HCT116 (cell line): ENCODE measurements at regions not wholly inside any gene's neighbourhood (a gene's known extent, or its start where the extent isn't known, plus 50 kb on each side); places are given as distances from the start of the nearest gene placed in this dataset.

Experiments
- ATAC-seq: fragments of 200-7000 bp; cut with Tn5 transposase; 2 replicates; pipeline ENCODE4 v1.9.1; 2020; ENCODE audit warnings: mild to moderate bottlenecking, moderate library complexity
- BruUV-seq: library from RNA; stranded (reverse); fragments of 400-500 nt; replicated peaks from 2 replicates; lab custom pipeline; 2021; lab: Mats Ljungman, UMichigan
- CTCF ChIA-PET: fragments of 300-600 bp; sonication (Branson Sonifier 250); formaldehyde crosslinking; loops from one replicate; lab custom pipeline; 2021; ENCODE audit warnings: antibody characterized with exemption; lab: Charles Lee
- POLR2A ChIA-PET: fragments of 300-600, 350-600 bp; sonication (Branson Sonifier 250); formaldehyde crosslinking; loops from one replicate; lab custom pipeline; 2021; ENCODE audit warnings: antibody characterized with exemption; lab: Charles Lee
- RAD21 ChIA-PET, 2 experiments: fragments of 300-600 bp; sonication (Branson Sonifier 250); formaldehyde crosslinking; loops; one replicate each; lab custom pipeline; 2023; ENCODE audit warnings: low total read pairs in 2 of 2; ENCODE audit not compliant: uncharacterized antibody in 2 of 2, unreplicated experiment in 2 of 2, low non-redundant PET in 1 of 2; lab: Charles Lee
- DNase-seq: peaks from one replicate; pipeline ENCODE4 v3.0.0-alpha.2; 2010; ENCODE audit warnings: low read depth, low spot score
- H2AFZ ChIP-seq: fragments of 200-600 bp; shearing (Covaris generic), sonication (generic); 2 replicates; pipeline ENCODE4 v1.6.1; 2017; ENCODE audit warnings: low read depth, mixed run types, mixed read lengths, antibody characterized with exemption, low read length; ENCODE audit not compliant: poor library complexity, severe bottlenecking
- H3K27ac ChIP-seq: 2 replicates; pipeline ENCODE4 v1.5.1; 2012; ENCODE audit warnings: low read depth, low read length
- H3K27me3 ChIP-seq: fragments of 200-600 bp; sonication (generic); 2 replicates; pipeline ENCODE4 v1.6.1; 2016; ENCODE audit warnings: mixed run types, low read length, mixed read lengths; ENCODE audit not compliant: insufficient read depth
- H3K36me3 ChIP-seq, 2 experiments: fragments of 200-500 bp in 1 of 2; fragments of 200-600 bp in 1 of 2; sonication (Bioruptor generic) in 1 of 2; sonication (generic) in 1 of 2; 2 replicates each; pipeline versions ENCODE4 v1.5.1 to v1.6.1; 2014 to 2016; ENCODE audit warnings: low read length in 2 of 2, inconsistent platforms in 1 of 2, mixed read lengths in 1 of 2, mixed run types in 1 of 2; ENCODE audit not compliant: insufficient read depth in 2 of 2, control insufficient read depth in 1 of 2
- H3K4me1 ChIP-seq, 2 experiments: fragments of 200-600 bp in 1 of 2; sonication (generic) in 1 of 2; 2 replicates each; pipeline versions ENCODE4 v1.5.1 to v1.6.1; 2012 to 2017; ENCODE audit warnings: low read length in 2 of 2, inconsistent platforms in 1 of 2, mild to moderate bottlenecking in 1 of 2, mixed read lengths in 1 of 2, mixed run types in 1 of 2, moderate library complexity in 1 of 2; ENCODE audit not compliant: insufficient read depth in 2 of 2, control insufficient read depth in 1 of 2
- H3K4me2 ChIP-seq: fragments of 200-600 bp; sonication (generic); 2 replicates; pipeline ENCODE4 v1.6.1; 2017; ENCODE audit warnings: mixed run types, low read length, mixed read lengths
- H3K4me3 ChIP-seq, 2 experiments: fragments of 200-600 bp in 1 of 2; sonication (generic) in 1 of 2; replicated peaks in 1 of 2; 2 replicates each; pipeline ENCODE4 v1.5.1; 2011 to 2016; ENCODE audit warnings: low read length in 2 of 2, control low read depth in 1 of 2, low read depth in 1 of 2, mild to moderate bottlenecking in 1 of 2, mixed read lengths in 1 of 2, mixed run types in 1 of 2
- H3K79me2 ChIP-seq: fragments of 200-600 bp; sonication (generic); 2 replicates; pipeline ENCODE4 v1.6.1; 2017; ENCODE audit warnings: mild to moderate bottlenecking, mixed run types, low read length, moderate library complexity, mixed read lengths; ENCODE audit not compliant: insufficient read depth
- H3K9ac ChIP-seq: fragments of 200-600 bp; sonication (generic); 2 replicates; pipeline ENCODE4 v1.6.1; 2016; ENCODE audit warnings: low read length, mixed read lengths
- H3K9me2 ChIP-seq: fragments of 200-600 bp; sonication (generic), shearing (Covaris generic); 2 replicates; pipeline ENCODE4 v1.6.1; 2017; ENCODE audit warnings: mixed run types, mild to moderate bottlenecking, moderate library complexity; ENCODE audit not compliant: insufficient read depth
- H3K9me3 ChIP-seq, 2 experiments: fragments of 200-500 bp in 1 of 2; fragments of 200-600 bp in 1 of 2; sonication (Bioruptor generic) in 1 of 2; sonication (generic) in 1 of 2; 2 replicates each; pipeline ENCODE4 v1.6.1; 2014 to 2017; ENCODE audit warnings: low read length in 2 of 2, mixed read lengths in 2 of 2, inconsistent platforms in 1 of 2, low read depth in 1 of 2, mild to moderate bottlenecking in 1 of 2, mixed run types in 1 of 2, moderate library complexity in 1 of 2; ENCODE audit not compliant: control insufficient read depth in 1 of 2, insufficient read depth in 1 of 2
- H4K20me1 ChIP-seq: fragments of 200-600 bp; sonication (generic), shearing (Covaris generic); 2 replicates; pipeline ENCODE4 v1.6.1; 2017; ENCODE audit warnings: mixed run types, mild to moderate bottlenecking, moderate library complexity; ENCODE audit not compliant: insufficient read depth
- CBX3 ChIP-seq: IDR thresholded peaks from 2 replicates; pipeline ENCODE4 v1.6.1; 2012; ENCODE audit warnings: low read depth
- CEBPB ChIP-seq: IDR thresholded peaks from 2 replicates; pipeline ENCODE4 v1.6.1; 2012; ENCODE audit warnings: low read depth
- EGR1 ChIP-seq: IDR thresholded peaks from 2 replicates; pipeline ENCODE4 v1.6.1; 2012; ENCODE audit warnings: low read depth
- ELF1 ChIP-seq: IDR thresholded peaks from 2 replicates; pipeline ENCODE4 v1.6.1; 2012; ENCODE audit warnings: low read depth, borderline replicate concordance
- EZH2 ChIP-seq: fragments of 200-600 bp; sonication (generic); IDR thresholded peaks from 2 replicates; pipeline ENCODE4 v1.6.1; 2017; ENCODE audit warnings: antibody characterized with exemption, mixed run types
- FOSL1 ChIP-seq: IDR thresholded peaks from 2 replicates; pipeline ENCODE4 v1.6.1; 2012; ENCODE audit warnings: low read depth
- JUND ChIP-seq: IDR thresholded peaks from 2 replicates; pipeline ENCODE4 v1.6.1; 2012
- POLR2A ChIP-seq: IDR thresholded peaks from 2 replicates; pipeline ENCODE4 v1.7.0; 2011; ENCODE audit warnings: borderline replicate concordance; ENCODE audit not compliant: insufficient read depth, insufficient read length; ENCODE audit errors: extremely low read depth
- POLR2AphosphoS5 ChIP-seq: IDR thresholded peaks from 2 replicates; pipeline ENCODE4 v1.6.1; 2011; ENCODE audit warnings: mild to moderate bottlenecking, low read depth, low read length, moderate library complexity
- RAD21 ChIP-seq: IDR thresholded peaks from 2 replicates; pipeline ENCODE4 v1.6.1; 2012; ENCODE audit warnings: low read depth, mild to moderate bottlenecking
- SP1 ChIP-seq: IDR thresholded peaks from 2 replicates; pipeline ENCODE4 v1.6.1; 2012; ENCODE audit warnings: low read depth
- TCF7L2 ChIP-seq: IDR thresholded peaks from 2 replicates; pipeline ENCODE4 v1.7.0; 2011; ENCODE audit warnings: borderline replicate concordance, inconsistent platforms; ENCODE audit not compliant: insufficient read depth, insufficient read length; ENCODE audit errors: extremely low read depth
- intact Hi-C: fragments of 100-400 bp; cut with micrococcal nuclease; formaldehyde crosslinking; loops from 2 replicates; pipeline ENCODE4 v1.10.0; 2022
- TF ChIP-seq, protein P1 (sequence below): IDR thresholded peaks from 2 replicates; pipeline ENCODE4 v1.6.1; 2011; ENCODE audit warnings: mild to moderate bottlenecking, low read length, moderate library complexity; ENCODE audit not compliant: insufficient replicate concordance; ENCODE audit errors: extremely low read depth
- TF ChIP-seq, protein P2 (sequence below), 3 experiments: fragments of 200-600 bp in 1 of 3; sonication (generic) in 1 of 3; IDR thresholded peaks in 2 of 3; conservative IDR thresholded peaks in 1 of 3; 2 replicates each; pipeline ENCODE4 v1.5.1; 2012 to 2017; ENCODE audit warnings: low read depth in 2 of 3, low read length in 2 of 3, antibody characterized with exemption in 1 of 3, borderline replicate concordance in 1 of 3, control low read depth in 1 of 3, mild to moderate bottlenecking in 1 of 3, mixed read lengths in 1 of 3, mixed run types in 1 of 3, moderate library complexity in 1 of 3; ENCODE audit not compliant: insufficient read depth in 1 of 3
- TF ChIP-seq, protein P3 (sequence below): IDR thresholded peaks from 2 replicates; pipeline ENCODE4 v1.6.1; 2012
- TF ChIP-seq, protein P4 (sequence below): IDR thresholded peaks from 2 replicates; pipeline ENCODE4 v1.6.1; 2012; ENCODE audit warnings: low read depth

DNA sequence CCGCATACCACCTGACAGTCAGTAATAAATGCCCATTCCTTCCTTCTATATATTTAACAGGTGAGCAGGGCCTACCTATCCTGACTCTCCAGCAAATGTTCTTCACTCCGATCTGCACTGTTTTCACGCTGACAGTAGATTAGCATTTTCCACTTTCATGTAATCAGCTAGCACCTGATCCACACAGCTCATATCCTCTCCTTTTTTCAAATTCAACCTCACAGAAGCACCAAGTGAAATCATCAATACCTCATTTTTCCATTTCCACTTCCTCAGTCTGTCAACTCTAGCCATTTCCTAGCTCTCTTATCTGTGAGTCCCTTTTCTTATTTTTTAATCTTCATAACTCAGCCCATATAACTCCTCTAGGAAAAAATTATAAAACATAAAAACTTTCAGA lies 402.8 kb downstream of the ZEB2 start:
- DNase-seq, result no peak
- no peaks in the 10 kb centered on the region for H4K20me1 ChIP-seq
- H3K4me3 ChIP-seq, result no peak overlapping the region
- CTCF ChIA-PET, result no interaction called here
- H3K79me2 ChIP-seq, result no peaks in the 10 kb centered on the region
- no peak overlapping the region for H3K4me2 ChIP-seq
- H3K36me3 ChIP-seq, result no peaks in the 10 kb centered on the region
- POLR2A ChIA-PET, result no interaction called here
- H3K9ac ChIP-seq, result no peak overlapping the region
- no peaks in the 10 kb centered on the region for H3K9me3 ChIP-seq
- no peaks in the 10 kb centered on the region for H3K27me3 ChIP-seq
- H3K4me1 ChIP-seq, result no peaks in the 10 kb centered on the region
- no peak overlapping the region for H2AFZ ChIP-seq
- H3K9me2 ChIP-seq, result no peaks in the 10 kb centered on the region
- ATAC-seq, result no peak
- BruUV-seq, result no TSS peak
- RAD21 ChIA-PET, result no interaction called here
- intact Hi-C loops, result no loop called here
- no peak overlapping the region for H3K27ac ChIP-seq
- no peak for TF ChIP-seq JUND
- TF ChIP-seq ELF1, result no peak
- no peak for TF ChIP-seq EZH2
- no peak for TF ChIP-seq TCF7L2
- TF ChIP-seq EGR1, result no peak
- TF ChIP-seq, protein P1, sequence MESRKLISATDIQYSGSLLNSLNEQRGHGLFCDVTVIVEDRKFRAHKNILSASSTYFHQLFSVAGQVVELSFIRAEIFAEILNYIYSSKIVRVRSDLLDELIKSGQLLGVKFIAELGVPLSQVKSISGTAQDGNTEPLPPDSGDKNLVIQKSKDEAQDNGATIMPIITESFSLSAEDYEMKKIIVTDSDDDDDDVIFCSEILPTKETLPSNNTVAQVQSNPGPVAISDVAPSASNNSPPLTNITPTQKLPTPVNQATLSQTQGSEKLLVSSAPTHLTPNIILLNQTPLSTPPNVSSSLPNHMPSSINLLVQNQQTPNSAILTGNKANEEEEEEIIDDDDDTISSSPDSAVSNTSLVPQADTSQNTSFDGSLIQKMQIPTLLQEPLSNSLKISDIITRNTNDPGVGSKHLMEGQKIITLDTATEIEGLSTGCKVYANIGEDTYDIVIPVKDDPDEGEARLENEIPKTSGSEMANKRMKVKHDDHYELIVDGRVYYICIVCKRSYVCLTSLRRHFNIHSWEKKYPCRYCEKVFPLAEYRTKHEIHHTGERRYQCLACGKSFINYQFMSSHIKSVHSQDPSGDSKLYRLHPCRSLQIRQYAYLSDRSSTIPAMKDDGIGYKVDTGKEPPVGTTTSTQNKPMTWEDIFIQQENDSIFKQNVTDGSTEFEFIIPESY, result no peak
- no peak for TF ChIP-seq SP1
- no peak for TF ChIP-seq CBX3
- TF ChIP-seq, protein P2, sequence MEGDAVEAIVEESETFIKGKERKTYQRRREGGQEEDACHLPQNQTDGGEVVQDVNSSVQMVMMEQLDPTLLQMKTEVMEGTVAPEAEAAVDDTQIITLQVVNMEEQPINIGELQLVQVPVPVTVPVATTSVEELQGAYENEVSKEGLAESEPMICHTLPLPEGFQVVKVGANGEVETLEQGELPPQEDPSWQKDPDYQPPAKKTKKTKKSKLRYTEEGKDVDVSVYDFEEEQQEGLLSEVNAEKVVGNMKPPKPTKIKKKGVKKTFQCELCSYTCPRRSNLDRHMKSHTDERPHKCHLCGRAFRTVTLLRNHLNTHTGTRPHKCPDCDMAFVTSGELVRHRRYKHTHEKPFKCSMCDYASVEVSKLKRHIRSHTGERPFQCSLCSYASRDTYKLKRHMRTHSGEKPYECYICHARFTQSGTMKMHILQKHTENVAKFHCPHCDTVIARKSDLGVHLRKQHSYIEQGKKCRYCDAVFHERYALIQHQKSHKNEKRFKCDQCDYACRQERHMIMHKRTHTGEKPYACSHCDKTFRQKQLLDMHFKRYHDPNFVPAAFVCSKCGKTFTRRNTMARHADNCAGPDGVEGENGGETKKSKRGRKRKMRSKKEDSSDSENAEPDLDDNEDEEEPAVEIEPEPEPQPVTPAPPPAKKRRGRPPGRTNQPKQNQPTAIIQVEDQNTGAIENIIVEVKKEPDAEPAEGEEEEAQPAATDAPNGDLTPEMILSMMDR (IDR thresholded peaks at IDR 0.05 in 2 of 3, conservative IDR thresholded peaks at IDR 0.05 in 1 of 3; ENCODE audit: borderline replicate concordance in 1 of 3, insufficient read depth in 1 of 3, low read depth in 2 of 3, low read length in 2 of 3), result no peak
- no peak for TF ChIP-seq POLR2A
- TF ChIP-seq FOSL1, result no peak
- TF ChIP-seq, protein P3, sequence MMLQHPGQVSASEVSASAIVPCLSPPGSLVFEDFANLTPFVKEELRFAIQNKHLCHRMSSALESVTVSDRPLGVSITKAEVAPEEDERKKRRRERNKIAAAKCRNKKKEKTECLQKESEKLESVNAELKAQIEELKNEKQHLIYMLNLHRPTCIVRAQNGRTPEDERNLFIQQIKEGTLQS, result no peak
- TF ChIP-seq RAD21, result no peak
- TF ChIP-seq, protein P4, sequence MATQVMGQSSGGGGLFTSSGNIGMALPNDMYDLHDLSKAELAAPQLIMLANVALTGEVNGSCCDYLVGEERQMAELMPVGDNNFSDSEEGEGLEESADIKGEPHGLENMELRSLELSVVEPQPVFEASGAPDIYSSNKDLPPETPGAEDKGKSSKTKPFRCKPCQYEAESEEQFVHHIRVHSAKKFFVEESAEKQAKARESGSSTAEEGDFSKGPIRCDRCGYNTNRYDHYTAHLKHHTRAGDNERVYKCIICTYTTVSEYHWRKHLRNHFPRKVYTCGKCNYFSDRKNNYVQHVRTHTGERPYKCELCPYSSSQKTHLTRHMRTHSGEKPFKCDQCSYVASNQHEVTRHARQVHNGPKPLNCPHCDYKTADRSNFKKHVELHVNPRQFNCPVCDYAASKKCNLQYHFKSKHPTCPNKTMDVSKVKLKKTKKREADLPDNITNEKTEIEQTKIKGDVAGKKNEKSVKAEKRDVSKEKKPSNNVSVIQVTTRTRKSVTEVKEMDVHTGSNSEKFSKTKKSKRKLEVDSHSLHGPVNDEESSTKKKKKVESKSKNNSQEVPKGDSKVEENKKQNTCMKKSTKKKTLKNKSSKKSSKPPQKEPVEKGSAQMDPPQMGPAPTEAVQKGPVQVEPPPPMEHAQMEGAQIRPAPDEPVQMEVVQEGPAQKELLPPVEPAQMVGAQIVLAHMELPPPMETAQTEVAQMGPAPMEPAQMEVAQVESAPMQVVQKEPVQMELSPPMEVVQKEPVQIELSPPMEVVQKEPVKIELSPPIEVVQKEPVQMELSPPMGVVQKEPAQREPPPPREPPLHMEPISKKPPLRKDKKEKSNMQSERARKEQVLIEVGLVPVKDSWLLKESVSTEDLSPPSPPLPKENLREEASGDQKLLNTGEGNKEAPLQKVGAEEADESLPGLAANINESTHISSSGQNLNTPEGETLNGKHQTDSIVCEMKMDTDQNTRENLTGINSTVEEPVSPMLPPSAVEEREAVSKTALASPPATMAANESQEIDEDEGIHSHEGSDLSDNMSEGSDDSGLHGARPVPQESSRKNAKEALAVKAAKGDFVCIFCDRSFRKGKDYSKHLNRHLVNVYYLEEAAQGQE, result no peak
- TF ChIP-seq CEBPB, result no peak
- no peak for TF ChIP-seq POLR2AphosphoS5
